ENCODE measurements at regions not wholly inside any gene's neighbourhood (a gene's known extent, or its start where the extent isn't known, plus 50 kb on each side); places are given as distances from the start of the nearest gene placed in this dataset.

GRCh38 chr10:113368666-113369364 is 184.0 kb upstream of the HABP2 start:
- DNase-seq, result no peak

- DNase-seq, result no peak
These were observed 183.5 kb upstream of the HABP2 start for GRCh38 chr10:113369365-113369694.

GRCh38 chr10:113376428-113376827 is 176.4 kb upstream of the HABP2 start:
- DNase-seq, result no peak

DNA sequence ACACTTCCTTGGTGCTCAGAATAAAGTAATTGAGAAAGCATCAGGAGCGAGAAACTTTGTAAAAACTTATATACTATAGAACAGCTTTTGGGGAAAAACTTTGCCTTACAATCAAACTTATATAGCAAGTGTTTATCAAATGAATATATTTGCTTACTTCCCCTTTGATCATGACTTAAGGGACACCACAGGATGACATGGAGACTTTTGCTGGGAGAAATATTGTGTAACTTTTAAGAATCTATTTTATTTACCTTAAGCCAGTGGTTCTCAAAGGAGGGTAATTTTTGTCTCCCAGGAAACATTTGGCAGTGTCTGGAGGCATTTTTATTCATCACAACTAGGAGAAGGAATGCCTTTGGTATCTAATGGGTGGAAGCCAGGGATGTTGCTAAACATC is 173.8 kb upstream of the HABP2 start:
- DNase-seq, result no peak

DNA sequence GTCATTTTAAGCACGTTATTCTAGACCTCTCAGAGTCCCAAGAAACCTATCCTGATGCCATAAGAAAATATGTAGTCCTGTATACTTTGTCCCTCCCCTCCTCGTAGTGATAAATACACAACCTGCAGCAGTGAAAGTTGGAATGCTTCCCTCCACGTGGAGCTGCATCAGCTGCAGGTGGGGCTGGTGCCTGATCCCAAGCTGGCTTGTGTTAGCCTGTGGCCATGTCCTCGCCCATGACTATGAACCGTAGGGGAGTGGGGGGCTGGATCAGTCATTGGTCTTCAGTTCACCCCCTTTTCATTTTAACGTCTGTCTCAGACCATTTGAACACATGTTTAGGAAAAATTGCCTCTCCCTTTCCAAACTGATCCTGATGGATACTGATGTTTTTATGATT is 171.4 kb upstream of the HABP2 start:
- DNase-seq, result no peak

GRCh38 chr10:113381981-113382509 is 170.8 kb upstream of the HABP2 start:
- peak; percentile 38 for DNase-seq

GRCh38 chr10:113382691-113383090 is 170.2 kb upstream of the HABP2 start:
- no peak for DNase-seq

- no peak for DNase-seq
These were observed 168.7 kb upstream of the HABP2 start for GRCh38 chr10:113384181-113384580.

GRCh38 chr10:113385021-113385999 is 167.5 kb upstream of the HABP2 start:
- DNase-seq, result peak; percentile 97

DNA sequence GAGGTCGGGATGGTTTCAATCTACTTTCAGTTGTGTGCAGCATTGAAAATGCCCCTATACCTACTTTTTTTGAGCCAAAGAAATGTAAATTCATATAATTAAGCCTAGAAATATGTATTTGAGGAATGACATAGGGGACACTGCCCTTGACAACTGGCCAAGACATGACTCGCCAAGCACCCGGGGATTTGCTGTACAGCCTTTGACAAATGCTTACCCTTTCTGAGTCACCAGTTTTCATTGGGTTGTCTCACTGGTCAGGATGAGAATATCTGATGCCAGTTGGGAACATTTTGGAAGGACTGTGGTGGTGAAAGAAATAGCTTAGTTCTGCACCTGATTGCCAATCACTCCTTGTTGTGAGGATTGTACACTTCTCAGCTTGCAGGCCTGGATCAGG is 166.8 kb upstream of the HABP2 start:
- no peak for DNase-seq

GRCh38 chr10:113389969-113390368 is 162.9 kb upstream of the HABP2 start:
- no peak for DNase-seq

GRCh38 chr10:113390896-113391295 is 162.0 kb upstream of the HABP2 start:
- DNase-seq, result peak; percentile 56

- DNase-seq, result no peak
These were observed 155.8 kb upstream of the HABP2 start for GRCh38 chr10:113397047-113397446.

DNA sequence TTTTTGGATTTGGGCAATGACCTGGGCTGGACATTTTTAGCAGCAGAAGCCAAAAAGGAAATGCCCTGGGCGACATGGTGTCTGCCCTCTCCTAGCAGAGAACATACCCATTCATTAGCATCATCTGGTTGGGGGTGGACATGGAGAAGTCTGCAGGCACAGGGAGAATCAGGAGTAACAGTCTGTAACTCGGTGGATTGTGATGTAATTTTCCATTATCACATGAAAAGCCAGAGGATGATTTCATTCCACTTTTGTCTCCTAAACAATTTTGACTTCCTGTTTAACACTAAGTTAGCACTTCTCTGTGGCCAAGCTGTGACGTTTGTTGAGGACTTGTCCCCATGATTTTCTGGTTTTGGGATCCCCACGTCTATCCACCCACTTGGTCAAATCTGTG is 153.8 kb upstream of the HABP2 start:
- no peak for DNase-seq

DNA sequence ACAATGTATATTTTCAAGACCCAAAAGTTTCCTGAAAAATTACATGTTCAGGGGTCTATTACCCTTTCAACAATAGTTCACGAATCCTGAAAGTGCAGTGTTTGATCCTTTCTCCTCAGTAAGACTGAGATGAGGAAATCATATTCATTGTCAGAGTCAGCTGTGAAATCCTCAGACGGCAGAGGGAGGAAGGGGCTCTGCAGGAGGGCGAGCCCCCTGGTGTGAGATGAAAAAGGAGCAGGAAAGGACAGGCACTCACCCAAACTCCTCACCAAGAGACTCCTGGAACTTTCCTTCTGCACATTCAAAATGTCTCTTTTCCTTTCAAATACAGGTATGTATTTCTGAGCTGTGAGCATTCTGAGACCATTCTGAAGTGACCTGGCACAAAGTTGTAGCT is 150.3 kb upstream of the HABP2 start:
- no peak for DNase-seq

DNA sequence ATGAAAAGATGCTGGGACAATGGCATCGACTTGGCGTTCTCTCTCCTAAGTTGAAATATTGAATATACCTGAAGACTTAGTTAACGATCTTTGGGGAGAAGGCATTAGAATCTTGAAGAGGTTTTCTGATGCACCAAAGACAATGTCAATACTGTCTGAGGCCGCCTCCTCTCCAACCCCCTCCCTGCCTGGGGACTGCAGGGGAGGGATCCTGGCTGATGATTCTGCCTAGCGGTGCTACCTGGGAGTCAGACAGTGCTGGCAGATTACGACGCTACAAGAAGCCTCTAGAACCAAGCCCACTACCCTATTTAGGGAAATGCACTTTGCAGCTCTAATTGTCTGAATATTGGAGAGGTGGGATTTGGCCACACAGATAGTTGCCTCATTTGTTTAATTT is 145.6 kb upstream of the HABP2 start:
- DNase-seq, result no peak

DNA sequence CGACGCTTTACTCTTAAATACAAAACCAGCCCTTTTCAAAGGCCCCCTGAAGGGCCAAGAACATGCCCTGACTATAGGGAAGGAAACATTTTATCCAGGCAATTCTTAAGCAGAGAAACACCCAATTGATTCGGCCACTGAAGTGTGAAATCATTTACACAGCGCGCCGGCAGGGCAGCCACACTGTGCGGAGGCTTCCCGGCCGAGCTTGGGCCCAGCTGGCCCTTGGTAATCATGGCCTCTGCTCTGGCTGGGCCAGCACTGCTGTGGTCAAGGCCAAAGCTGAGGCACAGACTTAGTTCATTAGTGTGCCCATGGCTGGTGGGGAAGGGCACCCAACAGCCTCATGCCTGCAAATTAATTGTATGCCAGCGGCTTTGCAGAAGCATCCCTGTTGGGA is 143.7 kb upstream of the HABP2 start:
- DNase-seq, result no peak

GRCh38 chr10:113410618-113411017 is 142.2 kb upstream of the HABP2 start:
- no peak for DNase-seq

DNA sequence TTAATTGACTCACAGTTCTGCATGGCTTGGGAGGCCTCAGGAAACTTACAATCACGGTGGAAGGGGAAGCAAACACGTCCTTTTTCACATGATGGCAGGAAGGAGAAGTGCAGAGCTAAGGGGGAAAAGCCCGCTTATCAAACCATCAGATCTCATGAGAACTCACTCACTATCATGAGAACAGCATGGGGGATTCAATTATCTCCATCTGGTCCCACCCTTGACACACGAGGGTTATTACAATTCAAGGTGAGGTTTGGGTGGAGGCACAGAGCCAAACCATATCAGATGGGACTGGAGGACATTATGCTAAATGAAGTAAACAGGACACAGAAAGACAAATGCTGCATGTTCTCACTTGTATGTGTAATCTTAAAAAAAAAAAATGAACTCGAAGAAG is 141.4 kb upstream of the HABP2 start:
- DNase-seq, result no peak

DNA sequence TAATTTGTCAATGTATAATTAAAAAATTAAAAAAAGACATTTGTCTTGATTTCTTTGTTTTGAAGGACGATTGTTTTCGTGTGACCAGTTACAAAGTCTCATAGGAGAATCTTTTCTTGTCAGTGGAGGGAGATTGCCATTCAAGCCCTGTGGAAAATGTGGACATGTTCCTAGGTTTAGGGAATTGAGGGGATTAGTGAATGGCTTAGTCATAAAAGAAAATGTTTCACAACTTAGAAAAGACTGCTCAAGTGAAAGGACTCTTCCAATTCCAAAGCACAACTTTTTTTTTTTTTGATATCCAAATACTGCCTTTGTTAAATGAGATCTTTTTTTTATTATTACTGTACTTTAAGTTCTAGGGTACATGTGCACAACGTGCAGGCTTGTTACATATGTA is 140.7 kb upstream of the HABP2 start:
- DNase-seq, result no peak

DNA sequence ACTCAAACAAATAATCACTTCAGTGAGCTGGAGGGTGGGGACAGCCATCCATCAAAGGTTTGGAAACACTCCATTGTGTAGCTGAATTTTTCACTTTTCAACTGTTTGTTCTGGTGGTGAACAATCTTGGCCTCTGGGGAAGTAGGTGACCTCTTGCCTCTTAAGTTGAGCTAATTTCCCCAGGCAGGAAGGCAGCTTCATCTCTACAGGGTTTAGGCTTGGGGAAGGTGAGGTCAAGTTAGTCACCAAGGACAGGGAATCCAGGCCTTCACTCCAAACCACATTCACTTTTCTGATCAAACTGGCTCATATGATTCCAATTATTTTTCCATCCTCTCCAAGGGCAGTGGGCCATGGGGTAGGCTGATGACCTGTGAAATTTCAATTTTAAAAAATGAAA is 138.3 kb upstream of the HABP2 start:
- DNase-seq, result no peak

- DNase-seq, result no peak
These were observed 137.6 kb upstream of the HABP2 start for GRCh38 chr10:113415246-113415645.

DNA sequence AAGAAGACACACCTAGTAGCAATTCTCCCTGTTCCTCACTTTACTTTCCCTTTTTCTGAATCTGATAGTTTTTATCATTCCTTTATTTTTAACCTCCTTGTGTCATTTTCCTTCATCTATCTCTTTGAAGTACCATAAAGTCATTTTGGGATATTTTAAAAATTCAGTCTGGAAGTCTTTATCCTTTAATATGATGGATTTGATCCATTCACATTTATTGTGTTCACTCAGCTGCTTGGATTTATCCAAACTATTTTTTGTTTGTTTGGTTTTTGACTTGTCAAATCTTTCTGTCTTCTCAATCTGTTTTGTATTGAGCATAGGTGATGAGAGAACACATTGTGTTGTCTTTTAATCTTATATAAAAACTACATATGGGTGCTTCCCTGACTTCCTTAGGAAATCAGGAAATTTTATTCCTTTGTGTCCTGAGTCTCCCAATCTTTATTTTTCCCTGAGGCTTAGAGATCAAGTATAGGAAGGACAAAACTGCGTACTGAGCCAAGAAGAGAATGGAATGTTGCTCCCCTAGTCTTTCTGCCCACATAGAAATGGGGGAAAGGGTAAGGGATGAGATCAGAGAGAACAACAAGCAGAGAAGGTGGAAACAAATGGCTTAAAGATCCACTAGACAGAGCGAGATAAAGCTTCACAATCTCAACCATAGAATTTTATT is 132.7 kb upstream of the HABP2 start:
- DNase-seq, result no peak

All from tongue (tissue), 1 donor.